GM19238 (cell line): ENCODE measurements at regions not wholly inside any gene's neighbourhood (a gene's known extent, or its start where the extent isn't known, plus 50 kb on each side); places are given as distances from the start of the nearest gene placed in this dataset.
A peak's percentile ranks its signal among the peaks of the same experiment; 100 is the strongest.
"Not testable (repeated sequence)": the region's sequence is repeated elsewhere in the genome, so short reads cannot be mapped to it uniquely, and the experiment has no call there.

Source experiments
- DNase-seq: peaks from one replicate; pipeline ENCODE4 v3.0.0; 2011; ENCODE audit warnings: low spot score; ENCODE audit not compliant: insufficient read length

GRCh38 chr20:53774461-53775203, 181.0 kb upstream of the ZNF217 start:
- DNase-seq, result no peak

GRCh38 chr20:53773792-53774401, 180.3 kb upstream of the ZNF217 start:
- DNase-seq, result no peak

- DNase-seq, result not testable (repeated sequence)
Measured at GRCh38 chr20:53773066-53773791, 179.6 kb upstream of the ZNF217 start.

- DNase-seq, result no peak
Measured at GRCh38 chr20:53769041-53769440, 175.4 kb upstream of the ZNF217 start.

GRCh38 chr20:53768329-53768728, 174.7 kb upstream of the ZNF217 start:
- no peak for DNase-seq

GRCh38 chr20:53767206-53767930, 173.7 kb upstream of the ZNF217 start:
- DNase-seq, result peak; percentile 38

GRCh38 chr20:53764415-53764800, 170.8 kb upstream of the ZNF217 start:
- DNase-seq, result no peak

- DNase-seq, result no peak
Measured at GRCh38 chr20:53763707-53764414, 170.2 kb upstream of the ZNF217 start.

GRCh38 chr20:53762423-53762798, 168.8 kb upstream of the ZNF217 start:
- not testable (repeated sequence) for DNase-seq

GRCh38 chr20:53760025-53760441, 166.4 kb upstream of the ZNF217 start:
- no peak for DNase-seq

GRCh38 chr20:53757472-53757913, 163.9 kb upstream of the ZNF217 start:
- DNase-seq, result no peak

- DNase-seq, result no peak
Measured at GRCh38 chr20:53755733-53756531, 162.3 kb upstream of the ZNF217 start.

- no peak for DNase-seq
Measured at GRCh38 chr20:53753880-53754459, 160.3 kb upstream of the ZNF217 start.

GRCh38 chr20:53752971-53753879, 159.6 kb upstream of the ZNF217 start:
- DNase-seq, result no peak

GRCh38 chr20:53752583-53752970, 158.9 kb upstream of the ZNF217 start:
- no peak for DNase-seq

GRCh38 chr20:53751620-53752318, 158.1 kb upstream of the ZNF217 start:
- DNase-seq, result no peak

GRCh38 chr20:53750827-53751619, 157.4 kb upstream of the ZNF217 start:
- DNase-seq, result no peak
